GM12878 (cell line): ENCODE measurements at regions not wholly inside any gene's neighbourhood (a gene's known extent, or its start where the extent isn't known, plus 50 kb on each side); places are given as distances from the start of the nearest gene placed in this dataset.

Source experiments
- ATAC-seq: fragments of 200-7000 bp; cut with Tn5 transposase; 3 replicates; pipeline ENCODE4 v1.9.1; 2020; ENCODE audit warnings: mild to moderate bottlenecking, moderate library complexity
- BruUV-seq: library from RNA; stranded (reverse); fragments of 400-500 nt; replicated peaks from 2 replicates; lab custom pipeline; 2021; lab: Mats Ljungman, UMichigan
- CTCF ChIA-PET: fragments of 300-600 bp; sonication (Branson Sonifier 250); formaldehyde crosslinking; extraction: SDS; loops from one replicate; lab custom pipeline; 2021; ENCODE audit warnings: inconsistent platforms; lab: Yijun Ruan, JAX
- POLR2A ChIA-PET: fragments of 350-600 bp; formaldehyde crosslinking; extraction: SDS; loops from one replicate; lab custom pipeline; 2021; ENCODE audit warnings: inconsistent platforms; lab: Charles Lee
- RAD21 ChIA-PET: fragments of 300-600 bp; sonication (Branson Sonifier 250); formaldehyde crosslinking; loops from one replicate; lab custom pipeline; 2023; ENCODE audit warnings: antibody characterized with exemption; ENCODE audit not compliant: unreplicated experiment; lab: Charles Lee
- SMC1A ChIA-PET: fragments of 300-600 bp; sonication (Branson Sonifier 250); formaldehyde crosslinking; loops from one replicate; lab custom pipeline; 2023; ENCODE audit not compliant: unreplicated experiment, uncharacterized antibody; lab: Charles Lee
- DNase-seq: peaks from one replicate; pipeline ENCODE4 v3.0.0-alpha.2; 2011; ENCODE audit warnings: low read depth, low spot score
- FAIRE-seq: peaks from 3 replicates; lab custom pipeline; 2011; peaks lifted over from hg19 to GRCh38; lab: Jason Lieb, UNC
- H2AFZ ChIP-seq: 2 replicates; pipeline ENCODE4 v1.6.0; 2011; ENCODE audit warnings: low read depth, low read length, control low read depth; ENCODE audit not compliant: control insufficient read depth
- H3K27ac ChIP-seq: 2 replicates; pipeline ENCODE4 v1.5.1; 2011; ENCODE audit warnings: control low read depth; ENCODE audit not compliant: control insufficient read depth, insufficient read depth
- H3K27me3 ChIP-seq, 2 experiments: replicated peaks in 1 of 2; 2 replicates each; pipeline versions ENCODE4 v1.6.0 to v1.6.1; 2011; ENCODE audit warnings: low read length in 1 of 2; ENCODE audit not compliant: control insufficient read depth in 2 of 2, insufficient read depth in 2 of 2
- H3K36me3 ChIP-seq, 2 experiments: 2 replicates each; pipeline ENCODE4 v1.5.1; 2011; ENCODE audit warnings: low read length in 1 of 2; ENCODE audit not compliant: control insufficient read depth in 2 of 2, insufficient read depth in 2 of 2
- H3K4me1 ChIP-seq: 2 replicates; pipeline ENCODE4 v1.6.1; 2011; ENCODE audit warnings: mild to moderate bottlenecking, low read length, moderate library complexity, mixed read lengths; ENCODE audit not compliant: control insufficient read depth, insufficient read depth
- H3K4me2 ChIP-seq: 2 replicates; pipeline ENCODE4 v1.6.0; 2011; ENCODE audit warnings: control low read depth; ENCODE audit not compliant: control insufficient read depth, insufficient read depth
- H3K4me3 ChIP-seq: fragments of 200-600 bp; sonication (generic); 2 replicates; pipeline ENCODE4 v1.5.1; 2016
- H3K79me2 ChIP-seq: 2 replicates; pipeline ENCODE4 v1.6.0; 2011; ENCODE audit warnings: low read length; ENCODE audit not compliant: control insufficient read depth, insufficient read depth
- H3K9ac ChIP-seq: 2 replicates; pipeline ENCODE4 v1.8.0; 2011; ENCODE audit warnings: low read length, control low read depth, mixed read lengths; ENCODE audit not compliant: control insufficient read depth, insufficient read depth
- H3K9me3 ChIP-seq: replicated peaks from 3 replicates; pipeline ENCODE4 v1.5.1; 2011; ENCODE audit warnings: mild to moderate bottlenecking, low read length; ENCODE audit not compliant: control insufficient read depth, insufficient read depth
- H4K20me1 ChIP-seq: 2 replicates; pipeline ENCODE4 v1.6.0; 2011; ENCODE audit not compliant: control insufficient read depth, insufficient read depth
- EGR1 ChIP-seq, 2 experiments: IDR thresholded peaks; 1 replicate in 1 of 2; 2 replicates in 1 of 2; pipeline ENCODE4 v1.6.1; 2011 to 2012; ENCODE audit warnings: low read depth in 2 of 2, low read length in 2 of 2, borderline replicate concordance in 1 of 2, mild to moderate bottlenecking in 1 of 2, moderate library complexity in 1 of 2
- ELK1 ChIP-seq: IDR thresholded peaks from 2 replicates; pipeline ENCODE4 v1.6.1; 2012; ENCODE audit warnings: low read depth, low read length, improper control_type of control experiment
- GATAD2B ChIP-seq: fragments of 450-650 bp; conservative IDR thresholded peaks from 2 replicates; pipeline ENCODE4 v1.6.1; 2017; ENCODE audit warnings: low read depth, mild to moderate bottlenecking, moderate library complexity
- HSF1 ChIP-seq: fragments of 150-350 bp; IDR thresholded peaks from 2 replicates; pipeline ENCODE4 v1.6.1; 2014; ENCODE audit warnings: mild to moderate bottlenecking, low read depth, low read length
- IRF5 ChIP-seq: fragments of 450-650 bp; IDR thresholded peaks from 2 replicates; pipeline ENCODE4 v1.6.1; 2017; ENCODE audit warnings: borderline replicate concordance
- KLF5 ChIP-seq: fragments of 450-650 bp; IDR thresholded peaks from 2 replicates; pipeline ENCODE4 v1.6.1; 2014; ENCODE audit warnings: mild to moderate bottlenecking; ENCODE audit not compliant: partially characterized antibody
- MTA3 ChIP-seq: IDR thresholded peaks from 2 replicates; pipeline ENCODE4 v1.6.1; 2012; ENCODE audit warnings: low read length, inconsistent platforms, borderline replicate concordance
- PRDM15 ChIP-seq: fragments of 450-650 bp; formaldehyde crosslinking; IDR thresholded peaks from 2 replicates; pipeline ENCODE4 v1.4.0; 2020; ENCODE audit warnings: mild to moderate bottlenecking, moderate library complexity
- RAD51 ChIP-seq: fragments of 450-650 bp; IDR thresholded peaks from 2 replicates; pipeline ENCODE4 v1.6.1; 2016; ENCODE audit warnings: moderate library complexity, mild to moderate bottlenecking, inconsistent platforms
- RFX5 ChIP-seq: IDR thresholded peaks from 2 replicates; pipeline ENCODE4 v1.6.1; 2011; ENCODE audit warnings: low read depth, low read length, improper control_type of control experiment
- SMC3 ChIP-seq: IDR thresholded peaks from 2 replicates; pipeline ENCODE4 v1.6.1; 2011; ENCODE audit warnings: low read length, improper control_type of control experiment, borderline replicate concordance
- SUZ12 ChIP-seq: fragments of 200-600 bp; sonication (generic); IDR thresholded peaks from one replicate; pipeline ENCODE4 v1.6.1; 2018; ENCODE audit warnings: antibody characterized with exemption, mild to moderate bottlenecking; ENCODE audit not compliant: unreplicated experiment
- ZNF207 ChIP-seq: fragments of 450-650 bp; IDR thresholded peaks from 2 replicates; pipeline ENCODE4 v1.6.1; 2014; ENCODE audit warnings: antibody characterized with exemption, mild to moderate bottlenecking, borderline replicate concordance
- WGBS: methylation state at CpG from one replicate; pipeline ENCODE4 v1.1.6; 2016; ENCODE audit warnings: low lambda C conversion rate; ENCODE audit not compliant: insufficient replicate concordance, insufficient coverage; ENCODE audit errors: missing lambda C conversion rate; 5-methylcytosine and 5-hydroxymethylcytosine counted together
- in situ Hi-C: fragments of 300-500 bp; cut with MboI; formaldehyde crosslinking; loops from 9 replicates; pipeline ENCODE4 v1.14.3; 2018; ENCODE audit warnings: mixed read lengths
- intact Hi-C: fragments of 100-400 bp; cut with micrococcal nuclease; formaldehyde crosslinking; loops from one replicate; pipeline ENCODE4 v1.14.2; 2022; ENCODE audit not compliant: unreplicated experiment

GRCh38 chr14:101185946-101186345 is 282.4 kb upstream of the RTL1 start (continued):
- TF ChIP-seq HSF1 (no peak), IRF5 (no peak)

GRCh38 chr14:101186544-101186943 is 283.0 kb upstream of the RTL1 start:
- 35% methylated on average over 8 of the region's 8 CpGs for WGBS
- RAD21 ChIA-PET, result no interaction called here
- Histone ChIP-seq H4K20me1 (no peaks in the 10 kb centered on the region), H3K27ac (no peak overlapping the region), H2AFZ (no peak overlapping the region), H3K79me2 (no peaks in the 10 kb centered on the region), H3K4me1 (no peaks in the 10 kb centered on the region), H3K4me3 (no peak overlapping the region), H3K9me3 (no peaks in the 10 kb centered on the region; the same call in 2 of the 3 replicates), H3K36me3 (no peaks in the 10 kb centered on the region), H3K4me2 (no peak overlapping the region), H3K27me3 (no peaks in the 10 kb centered on the region), H3K9ac (no peak overlapping the region)
- intact Hi-C loops, result no loop called here
- ATAC-seq (no peak), DNase-seq (no peak), FAIRE-seq (no peak)
- no TSS peak for BruUV-seq
- CTCF ChIA-PET, result no interaction called here
- POLR2A ChIA-PET, result no interaction called here
- SMC1A ChIA-PET, result no interaction called here
- in situ Hi-C loops, result no loop called here
- TF ChIP-seq EGR1 (IDR thresholded peaks at IDR 0.05; ENCODE audit: borderline replicate concordance in 1 of 2, low read depth in 2 of 2, low read length in 2 of 2) (no peak), KLF5 (no peak), SMC3 (no peak), ELK1 (no peak), RAD51 (no peak), GATAD2B (no peak), ZNF207 (no peak), MTA3 (no peak), RFX5 (no peak), SUZ12 (no peak), PRDM15 (no peak)
